SKM-1 treated with dmso at 0.1 percent for 144 hours (cell line): ENCODE measurements at regions not wholly inside any gene's neighbourhood (a gene's known extent, or its start where the extent isn't known, plus 50 kb on each side); places are given as distances from the start of the nearest gene placed in this dataset.
"Not testable (repeated sequence)": the region's sequence is repeated elsewhere in the genome, so short reads cannot be mapped to it uniquely, and the experiment has no call there.

Experiments
- DNase-seq: peaks from one replicate; lab custom pipeline; 2025; ENCODE audit not compliant: unreplicated experiment; lab: John Stamatoyannopoulos, UW

GRCh38 chr4:66091786-66092185, 421.5 kb upstream of the EPHA5 start:
- DNase-seq, result no peak

GRCh38 chr4:66073961-66074360, 403.7 kb upstream of the EPHA5 start:
- no peak for DNase-seq

- DNase-seq, result no peak
Observed at GRCh38 chr4:66071911-66072310, 401.6 kb upstream of the EPHA5 start.

GRCh38 chr4:66062921-66063320, 392.6 kb upstream of the EPHA5 start:
- no peak for DNase-seq

- no peak for DNase-seq
Observed at GRCh38 chr4:66062044-66062443, 391.8 kb upstream of the EPHA5 start.

GRCh38 chr4:66059556-66059955, 389.3 kb upstream of the EPHA5 start:
- no peak for DNase-seq

- no peak for DNase-seq
Observed at GRCh38 chr4:66059136-66059535, 388.8 kb upstream of the EPHA5 start.

- DNase-seq, result no peak
Observed at GRCh38 chr4:66055999-66056398, 385.7 kb upstream of the EPHA5 start.

- no peak for DNase-seq
Observed at GRCh38 chr4:66052426-66052825, 382.1 kb upstream of the EPHA5 start.

- DNase-seq, result no peak
Observed at GRCh38 chr4:66048861-66049260, 378.6 kb upstream of the EPHA5 start.

GRCh38 chr4:66045913-66046312, 375.6 kb upstream of the EPHA5 start:
- DNase-seq, result no peak

GRCh38 chr4:66035701-66036100, 365.4 kb upstream of the EPHA5 start:
- no peak for DNase-seq

GRCh38 chr4:66034671-66035070, 364.4 kb upstream of the EPHA5 start:
- no peak for DNase-seq

- DNase-seq, result no peak
Observed at GRCh38 chr4:66034262-66034661, 364.0 kb upstream of the EPHA5 start.

GRCh38 chr4:66032571-66032970, 362.3 kb upstream of the EPHA5 start:
- no peak for DNase-seq

- no peak for DNase-seq
Observed at GRCh38 chr4:66028668-66029067, 358.4 kb upstream of the EPHA5 start.

- DNase-seq, result no peak
Observed at GRCh38 chr4:66023061-66023460, 352.8 kb upstream of the EPHA5 start.

- DNase-seq, result no peak
Observed at GRCh38 chr4:66017671-66018070, 347.4 kb upstream of the EPHA5 start.

GRCh38 chr4:66016240-66016639, 346.0 kb upstream of the EPHA5 start:
- no peak for DNase-seq

GRCh38 chr4:66014146-66014765, 344.0 kb upstream of the EPHA5 start:
- DNase-seq, result no peak

- no peak for DNase-seq
Observed at GRCh38 chr4:66000510-66001117, 330.3 kb upstream of the EPHA5 start.

- no peak for DNase-seq
Observed at GRCh38 chr4:65999518-65999871, 329.2 kb upstream of the EPHA5 start.

- not testable (repeated sequence) for DNase-seq
Observed at GRCh38 chr4:65998807-65999517, 328.7 kb upstream of the EPHA5 start.
